Adrenal gland (tissue), 5 donors: ENCODE measurements at regions not wholly inside any gene's neighbourhood (a gene's known extent, or its start where the extent isn't known, plus 50 kb on each side); places are given as distances from the start of the nearest gene placed in this dataset.

Experiments used
- POLR2A ChIP-seq, 2 donors: fragments of 450-650 bp; IDR thresholded peaks; one replicate each; pipeline ENCODE4 v1.6.1; 2017; ENCODE audit warnings: antibody characterized with exemption in 2 of 2, mild to moderate bottlenecking in 2 of 2, moderate library complexity in 1 of 2
- TF ChIP-seq, protein P1 (sequence below), 6 experiments: fragments of 450-650 bp in 4 of 6; fragments of 200-600 bp in 2 of 6; sonication (generic) in 1 of 6; IDR thresholded peaks; 1 replicate in 5 of 6; 2 replicates in 1 of 6; pipeline versions ENCODE4 v1.5.1 to v1.8.0; 2016 to 2021; ENCODE audit warnings: antibody characterized with exemption in 6 of 6, mild to moderate bottlenecking in 2 of 6, moderate library complexity in 1 of 6
- donor health status: DM: no; HTN: no; CAD: no.

DNA sequence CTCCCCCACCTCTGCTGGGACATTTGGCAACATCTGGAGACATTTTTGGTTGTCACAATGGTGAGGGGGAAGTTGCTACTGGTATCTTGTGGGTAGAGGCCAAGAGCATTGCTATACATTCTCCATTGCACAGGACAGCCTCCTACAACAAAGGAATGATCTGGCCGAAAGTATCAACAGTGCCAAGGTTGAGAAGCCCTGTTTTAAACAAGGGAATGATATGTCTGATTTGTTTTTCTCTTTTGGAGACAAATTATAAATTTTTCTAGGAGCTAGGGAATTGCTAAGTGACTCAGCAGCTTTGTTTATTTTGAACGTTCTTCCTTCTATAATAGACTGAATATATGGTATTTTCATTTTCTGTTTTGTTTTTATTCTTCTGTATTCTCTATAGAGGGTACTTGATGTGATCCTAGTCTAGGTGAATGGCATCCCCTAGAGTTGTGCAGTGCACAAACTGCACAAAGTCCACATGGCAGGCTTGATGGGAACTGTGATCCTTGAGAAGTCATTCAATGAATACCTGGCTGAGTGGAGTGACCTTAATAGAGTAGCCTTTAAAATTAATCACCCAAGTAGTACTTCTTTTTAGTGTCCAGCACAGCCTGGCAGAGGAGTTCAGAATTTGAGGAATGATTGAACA, 288.6 kb upstream of the USP24 start:
- TF ChIP-seq, protein P1, sequence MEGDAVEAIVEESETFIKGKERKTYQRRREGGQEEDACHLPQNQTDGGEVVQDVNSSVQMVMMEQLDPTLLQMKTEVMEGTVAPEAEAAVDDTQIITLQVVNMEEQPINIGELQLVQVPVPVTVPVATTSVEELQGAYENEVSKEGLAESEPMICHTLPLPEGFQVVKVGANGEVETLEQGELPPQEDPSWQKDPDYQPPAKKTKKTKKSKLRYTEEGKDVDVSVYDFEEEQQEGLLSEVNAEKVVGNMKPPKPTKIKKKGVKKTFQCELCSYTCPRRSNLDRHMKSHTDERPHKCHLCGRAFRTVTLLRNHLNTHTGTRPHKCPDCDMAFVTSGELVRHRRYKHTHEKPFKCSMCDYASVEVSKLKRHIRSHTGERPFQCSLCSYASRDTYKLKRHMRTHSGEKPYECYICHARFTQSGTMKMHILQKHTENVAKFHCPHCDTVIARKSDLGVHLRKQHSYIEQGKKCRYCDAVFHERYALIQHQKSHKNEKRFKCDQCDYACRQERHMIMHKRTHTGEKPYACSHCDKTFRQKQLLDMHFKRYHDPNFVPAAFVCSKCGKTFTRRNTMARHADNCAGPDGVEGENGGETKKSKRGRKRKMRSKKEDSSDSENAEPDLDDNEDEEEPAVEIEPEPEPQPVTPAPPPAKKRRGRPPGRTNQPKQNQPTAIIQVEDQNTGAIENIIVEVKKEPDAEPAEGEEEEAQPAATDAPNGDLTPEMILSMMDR (IDR thresholded peaks at IDR 0.05): no peak
- TF ChIP-seq POLR2A (IDR thresholded peaks at IDR 0.05): no peak
